Heart left ventricle (tissue), 13 donors: ENCODE measurements at regions not wholly inside any gene's neighbourhood (a gene's known extent, or its start where the extent isn't known, plus 50 kb on each side); places are given as distances from the start of the nearest gene placed in this dataset.

Source experiments
- CTCF ChIP-seq, 12 donors: fragments of 200-600 bp; sonication (generic) in 4 of 12; IDR thresholded peaks; one replicate each; pipeline versions ENCODE4 v1.5.0 to v1.8.0; 2018 to 2022; ENCODE audit warnings: antibody characterized with exemption in 12 of 12, mild to moderate bottlenecking in 5 of 12
- POLR2A ChIP-seq, 2 donors: fragments of 450-650 bp; IDR thresholded peaks; one replicate each; pipeline ENCODE4 v1.6.1; 2017; ENCODE audit warnings: antibody characterized with exemption in 2 of 2, mild to moderate bottlenecking in 2 of 2, moderate library complexity in 2 of 2
- donor health status: ischemic (EF 13 %, LVEDD 7.1; RV severe dilation, severe dysfunction).
- donor health status: DM: no; HTN: yes; CAD: no.
- donor health status: DM: no; HTN: no; CAD: no.
- donor health status: ischemic (EF 25% LVEDD 6.9; RV normal size, moderate dysfunction).
- donor health status: ischemic (EF 25% LVEDD 5.7; RV mildly dilated, moderate dysfunction).
- donor health status: ischemic (EF 35%, LVEDD 5.7; RV mildly dilated, moderate dysfunction).
- donor health status: nonischemic (EF 11% LVEDD 7.7; RV severe dilation, severe dysfunction).
- donor health status: DM: yes; HTN: yes; CAD: no.
- donor health status: PGD.
- donor health status: ischemic (EF 29% LVEDD 5.4; RV normal size, mild dysfunction).
- donor health status: nonischemic (EF 23%, LVEDD 6.1; RV moderate dilation, normal function).

- TF ChIP-seq CTCF (IDR thresholded peaks at IDR 0.05) = no peak
- no peak for TF ChIP-seq POLR2A (IDR thresholded peaks at IDR 0.05)
Measured at GRCh38 chr13:73428706-73429105, 369.9 kb downstream of the KLF5 start.
